ENCODE measurements at regions not wholly inside any gene's neighbourhood (a gene's known extent, or its start where the extent isn't known, plus 50 kb on each side); places are given as distances from the start of the nearest gene placed in this dataset.
"Not testable (repeated sequence)": the region's sequence is repeated elsewhere in the genome, so short reads cannot be mapped to it uniquely, and the experiment has no call there.

DNA sequence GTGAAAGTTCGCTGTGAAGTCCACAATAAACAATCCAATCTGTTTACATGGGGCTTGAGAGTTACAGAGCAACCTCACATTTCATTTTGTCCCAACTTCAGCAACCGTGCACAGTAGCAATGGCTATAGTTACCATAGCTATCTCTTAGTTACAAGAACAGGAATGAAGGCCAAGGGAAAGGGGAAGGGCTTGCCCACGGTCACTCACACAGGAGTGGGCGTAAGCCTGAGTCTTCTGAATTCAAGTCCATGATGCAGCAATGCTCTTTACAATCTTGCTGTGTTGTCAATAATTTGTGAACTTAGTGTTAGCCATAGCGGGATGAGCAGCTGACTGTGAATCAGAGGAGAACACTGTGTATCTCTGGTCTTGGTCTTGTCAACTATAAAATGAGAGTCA is 102.9 kb downstream of the ADAMTS15 start:
- DNase-seq = no peak

DNA sequence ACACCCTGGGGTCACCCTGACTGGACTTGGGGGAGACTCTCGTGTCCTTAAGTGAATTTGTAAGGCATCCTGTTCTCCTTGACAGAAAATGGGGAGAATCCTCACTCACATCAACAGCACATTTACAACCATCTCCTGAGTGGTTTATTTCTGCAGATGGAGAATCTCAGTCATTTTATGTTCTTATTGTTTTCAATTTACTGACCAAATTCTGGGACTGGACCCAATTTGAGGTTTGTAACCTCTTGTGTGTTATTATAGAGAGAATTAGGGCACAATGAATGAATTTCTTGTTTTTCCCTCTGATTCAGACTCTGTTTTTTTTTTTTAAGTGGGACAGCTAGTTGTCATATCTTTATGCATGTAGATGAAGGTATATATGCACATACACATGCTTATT is 104.9 kb downstream of the ADAMTS15 start:
- DNase-seq = no peak

DNA sequence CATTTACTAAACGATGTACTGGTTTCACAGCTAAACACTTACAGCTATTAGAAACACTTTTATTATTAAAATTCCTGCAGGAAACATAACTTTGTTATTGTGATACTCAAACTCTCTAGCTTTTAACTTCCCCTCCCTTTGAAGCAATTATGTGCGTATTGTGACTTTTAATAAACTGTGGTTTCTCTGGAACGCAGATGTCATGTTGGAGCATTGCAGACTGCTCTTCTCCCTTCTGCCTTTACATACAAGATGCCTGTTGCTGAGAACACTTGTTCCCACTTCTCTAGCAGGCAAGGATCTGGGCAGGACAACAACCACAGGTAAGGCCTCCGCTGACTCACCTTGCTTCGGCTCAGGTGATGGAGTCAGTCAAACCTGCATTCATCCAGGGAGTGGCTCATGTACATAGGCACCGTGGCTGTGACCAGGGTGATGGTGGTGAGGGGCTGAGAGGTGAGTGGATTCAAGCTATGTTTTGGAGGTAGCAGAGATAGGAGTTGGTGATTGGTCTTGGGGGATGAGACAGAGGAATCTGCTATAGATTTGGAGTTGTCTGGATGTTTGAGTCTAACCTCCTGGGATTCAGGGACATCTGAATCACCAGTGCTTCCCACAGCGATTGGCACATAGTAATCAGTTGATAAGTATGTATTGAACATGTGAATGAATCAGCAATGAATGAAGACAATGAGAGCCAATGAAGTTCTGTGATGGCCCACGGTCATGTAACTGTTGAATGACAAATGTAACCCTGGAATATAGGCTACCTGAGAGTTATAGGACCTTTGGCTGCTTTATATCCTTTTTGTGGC is 106.0 kb downstream of the ADAMTS15 start:
- DNase-seq = no peak

DNA sequence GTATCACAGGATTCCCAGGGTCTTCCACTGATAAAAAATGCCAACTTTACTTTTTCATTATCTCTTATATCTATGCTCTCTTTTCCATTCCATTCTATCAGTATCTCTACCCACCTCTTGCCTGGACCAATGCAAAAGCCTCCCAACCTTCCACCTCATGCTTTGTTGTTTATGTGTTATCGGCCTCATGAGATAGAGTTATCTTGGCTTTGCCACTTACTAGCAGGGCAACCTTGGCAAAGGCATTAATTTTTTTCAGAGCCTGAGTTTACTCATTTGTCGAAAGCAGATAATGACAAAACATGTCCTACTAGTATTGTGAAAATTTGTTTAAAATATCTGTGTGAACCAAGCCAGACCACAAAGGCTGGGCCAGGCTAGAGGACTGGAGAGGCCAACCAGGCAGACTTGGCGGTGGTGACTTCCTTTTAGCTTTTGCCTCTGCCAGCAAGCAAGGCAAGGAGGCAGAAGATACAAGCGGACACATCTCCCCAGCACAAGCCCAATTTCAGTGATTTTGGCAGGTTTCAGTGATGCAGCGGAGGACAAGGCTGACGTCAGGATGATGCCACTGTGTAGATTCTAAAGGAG is 106.9 kb downstream of the ADAMTS15 start:
- DNase-seq = no peak

DNA sequence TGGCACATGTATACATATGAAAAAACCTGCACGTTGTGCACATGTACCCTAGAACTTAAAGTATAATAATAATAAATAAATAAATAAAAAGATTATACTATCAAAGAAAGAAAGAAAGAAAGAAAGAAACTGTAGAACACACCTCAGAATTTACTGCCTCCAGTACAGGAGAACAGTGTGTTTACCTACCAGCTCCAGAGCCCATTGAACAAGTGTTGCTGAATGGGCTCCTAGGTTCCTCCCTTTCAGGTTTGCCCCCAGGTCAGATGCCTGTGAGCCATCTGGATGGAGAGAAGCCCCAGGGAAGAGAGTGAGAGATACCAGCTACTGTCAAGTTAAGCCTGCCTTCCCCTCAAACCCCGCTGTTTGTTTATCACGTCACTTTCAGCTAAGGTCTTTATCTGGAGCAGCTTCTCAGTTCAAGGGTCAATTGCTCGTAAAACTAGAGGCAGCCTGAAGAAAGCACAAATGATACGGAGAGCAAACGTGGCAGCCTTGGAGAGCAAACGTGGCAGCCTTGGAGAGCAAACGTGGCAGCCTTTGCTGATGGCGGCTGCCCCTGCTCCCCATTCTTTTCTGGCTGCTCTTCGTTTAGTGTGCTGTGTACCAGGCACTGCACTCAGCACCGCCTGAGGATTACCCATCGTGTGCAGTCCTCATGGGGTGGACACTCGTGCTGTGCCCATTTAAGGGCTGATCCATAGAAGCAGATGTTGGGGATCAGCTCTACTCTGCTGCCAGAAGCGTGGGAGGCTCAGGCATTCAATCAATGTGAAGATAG is 111.7 kb downstream of the ADAMTS15 start:
- DNase-seq = no peak

DNA sequence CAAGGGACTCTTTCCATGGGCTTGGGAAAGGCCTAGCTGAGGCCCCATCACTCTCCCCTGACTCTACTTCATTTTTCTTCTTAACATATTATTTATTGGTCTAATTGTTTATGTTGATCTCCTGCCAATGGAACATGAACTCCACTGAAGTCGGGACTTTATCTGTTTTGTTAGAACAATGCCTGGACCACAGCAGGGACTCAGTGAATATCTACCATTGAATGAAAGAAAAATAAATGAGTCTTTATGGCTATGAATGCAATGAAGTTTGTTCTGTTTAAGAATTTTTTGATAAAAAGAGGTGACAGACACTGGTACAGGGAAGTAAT is 112.3 kb downstream of the ADAMTS15 start:
- no peak for DNase-seq

DNA sequence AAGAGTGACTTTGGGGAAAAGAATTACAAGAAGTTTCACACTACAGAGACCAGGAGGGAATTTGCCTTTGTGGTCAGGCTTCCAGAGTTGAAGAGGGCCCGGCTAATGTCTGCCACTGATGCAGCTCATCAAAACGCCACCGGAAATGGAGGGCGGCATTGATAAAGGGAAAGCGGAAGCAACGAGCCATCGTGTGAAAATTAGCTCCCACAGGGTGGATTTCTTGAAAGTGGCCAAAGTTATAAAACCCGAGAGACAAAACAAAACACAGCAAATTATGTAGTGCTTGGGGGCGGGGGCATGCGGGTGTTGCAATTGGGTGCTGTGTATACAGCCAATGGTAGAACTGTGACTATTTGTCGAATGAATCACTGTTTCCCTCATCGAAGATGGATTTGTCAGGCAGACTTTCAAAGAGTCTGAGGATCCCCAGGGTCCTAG is 113.0 kb downstream of the ADAMTS15 start:
- DNase-seq = no peak

DNA sequence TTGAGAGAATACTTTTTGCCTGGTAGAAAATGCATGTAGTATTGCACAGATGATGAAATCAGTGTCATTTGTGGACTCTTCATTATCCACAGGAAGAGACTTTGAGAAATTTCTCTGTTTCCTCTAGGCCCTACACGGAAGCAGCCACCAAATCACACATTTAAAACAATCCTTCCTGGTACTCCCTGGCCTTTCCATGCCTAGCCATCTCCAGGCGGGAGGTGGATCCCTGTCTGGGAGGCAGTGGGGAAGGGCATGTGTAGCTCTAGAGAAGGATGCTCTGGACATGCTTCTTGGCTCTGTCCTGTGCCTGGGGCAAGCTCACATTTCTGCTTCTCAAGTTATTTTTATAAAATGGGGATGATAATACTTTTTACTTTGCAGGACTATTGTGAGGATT is 114.1 kb downstream of the ADAMTS15 start:
- DNase-seq = no peak

DNA sequence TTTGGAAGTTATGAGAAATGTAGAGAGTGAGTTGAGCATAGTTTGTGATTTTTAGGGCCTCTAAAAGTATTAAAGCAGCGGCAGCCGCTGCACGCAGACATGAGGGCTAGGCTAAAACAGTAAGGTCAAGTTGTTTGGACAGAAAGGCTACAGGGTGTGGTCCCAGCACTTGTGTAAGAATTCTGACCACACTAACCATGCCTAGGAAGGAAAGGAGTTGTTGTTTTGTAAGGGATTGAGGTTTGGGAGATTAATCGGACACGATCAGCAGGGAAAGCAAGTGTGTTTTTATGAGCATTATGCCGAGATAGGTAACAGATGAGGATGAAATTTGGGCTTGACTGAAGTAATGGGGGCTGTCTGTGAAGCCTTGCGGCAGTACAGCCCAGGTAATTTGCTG is 117.9 kb downstream of the ADAMTS15 start:
- DNase-seq = not testable (repeated sequence)

DNA sequence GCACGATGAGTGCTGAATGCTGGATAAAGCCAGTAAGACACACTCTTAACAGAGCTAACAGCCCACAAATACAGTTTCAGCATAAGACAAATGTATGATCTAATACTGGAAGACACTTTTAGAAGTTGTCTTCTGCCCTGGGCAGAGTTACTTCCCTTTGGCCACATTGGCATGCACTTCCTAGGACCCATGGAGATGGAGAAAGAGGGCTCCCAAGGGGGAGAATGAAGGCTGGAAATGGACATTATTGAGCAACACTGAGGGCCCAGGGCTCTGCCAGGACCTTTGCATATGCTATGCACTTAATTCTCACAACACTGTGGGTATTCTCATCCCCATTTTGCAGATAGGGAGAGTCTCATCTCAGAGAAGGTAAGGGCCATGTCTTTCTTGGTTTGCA is 123.1 kb downstream of the ADAMTS15 start:
- DNase-seq = no peak

DNA sequence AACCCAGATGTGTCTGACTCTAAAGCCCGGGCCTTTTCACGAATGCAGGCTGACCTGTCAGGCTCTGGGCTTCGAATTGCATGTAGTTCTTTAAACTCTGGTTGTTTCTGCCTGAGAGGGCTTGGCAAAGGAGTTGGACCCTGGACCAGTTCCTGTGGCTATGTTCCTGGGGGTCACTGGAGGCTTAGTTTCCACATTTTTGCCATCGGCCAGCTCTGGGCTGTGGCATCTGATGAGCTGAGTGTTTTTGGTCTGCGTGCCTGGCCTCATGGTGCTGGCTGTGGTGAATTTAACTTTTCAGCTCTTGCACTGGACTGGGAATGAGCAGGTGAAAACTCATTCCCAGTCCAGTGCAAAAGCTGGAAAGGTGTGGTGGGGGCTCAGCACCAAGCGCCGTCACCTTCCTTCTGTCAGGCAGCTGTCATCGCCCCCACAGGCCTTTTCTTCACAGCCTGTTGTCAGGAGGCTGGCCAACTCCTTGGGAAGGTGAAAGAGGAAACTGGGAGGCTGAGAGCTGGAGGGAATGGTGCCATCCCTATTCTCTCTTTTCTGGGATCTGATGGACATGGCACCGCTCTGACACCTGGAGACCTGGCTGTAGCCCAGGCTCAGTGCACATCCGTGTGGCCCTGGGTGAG is 123.6 kb downstream of the ADAMTS15 start:
- no peak for DNase-seq

DNA sequence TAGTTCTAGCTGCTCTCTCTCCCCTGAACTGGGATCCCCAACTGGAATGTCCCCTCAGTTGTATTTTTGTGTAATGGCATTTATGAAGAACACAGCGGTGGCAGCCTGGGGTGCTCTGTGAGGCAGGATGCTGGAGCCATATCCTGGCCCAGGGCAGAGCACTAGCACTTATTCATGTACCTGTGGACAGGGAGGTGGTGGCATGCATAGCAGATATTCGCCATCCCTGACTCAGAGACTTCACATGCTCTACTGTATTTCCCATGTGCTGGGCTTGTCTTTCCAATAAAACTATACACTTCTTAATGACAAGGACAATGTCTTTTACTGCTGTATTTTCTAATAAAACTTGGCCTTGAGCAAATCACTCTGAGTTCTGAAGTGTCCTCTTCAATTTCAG is 125.3 kb downstream of the ADAMTS15 start:
- DNase-seq = no peak

DNA sequence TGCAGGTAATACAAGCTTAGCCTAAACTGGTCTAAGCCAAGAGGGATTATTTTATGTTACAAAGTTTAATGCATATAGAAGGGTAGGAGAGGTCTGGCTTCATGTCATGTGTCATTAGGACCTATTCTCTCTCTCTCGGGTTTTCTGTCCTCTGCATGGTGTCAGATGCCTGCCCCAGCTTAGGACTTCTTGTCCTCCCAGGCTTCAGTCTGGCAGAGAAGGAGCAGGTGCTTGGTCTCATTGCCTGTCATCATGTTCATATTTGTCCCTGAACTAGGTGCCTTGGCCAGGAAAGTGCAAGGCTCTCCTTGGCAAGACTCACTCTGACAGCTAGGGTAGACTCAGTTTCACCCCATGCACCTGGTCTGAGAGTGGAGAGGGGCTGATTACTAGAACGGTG is 126.3 kb downstream of the ADAMTS15 start:
- no peak for DNase-seq

DNA sequence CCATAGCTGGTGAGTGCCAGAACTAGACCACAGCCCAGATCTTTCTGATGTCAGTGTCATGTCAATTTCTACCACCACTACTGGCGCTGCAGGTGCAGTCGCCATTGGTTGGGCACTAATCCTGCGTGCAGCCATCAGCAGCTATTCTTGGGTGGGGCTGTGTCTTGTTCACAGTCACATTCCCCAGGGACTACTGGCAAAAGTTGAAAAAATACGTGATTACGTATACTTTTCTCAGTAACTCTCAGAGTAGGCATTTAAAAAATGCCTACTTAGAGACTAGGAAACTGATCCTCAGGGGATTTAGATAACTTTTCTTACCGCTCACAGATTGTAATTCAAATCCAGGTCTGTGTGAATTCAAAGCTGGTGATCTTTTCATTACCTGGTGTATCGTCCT is 127.7 kb downstream of the ADAMTS15 start:
- DNase-seq = no peak

DNA sequence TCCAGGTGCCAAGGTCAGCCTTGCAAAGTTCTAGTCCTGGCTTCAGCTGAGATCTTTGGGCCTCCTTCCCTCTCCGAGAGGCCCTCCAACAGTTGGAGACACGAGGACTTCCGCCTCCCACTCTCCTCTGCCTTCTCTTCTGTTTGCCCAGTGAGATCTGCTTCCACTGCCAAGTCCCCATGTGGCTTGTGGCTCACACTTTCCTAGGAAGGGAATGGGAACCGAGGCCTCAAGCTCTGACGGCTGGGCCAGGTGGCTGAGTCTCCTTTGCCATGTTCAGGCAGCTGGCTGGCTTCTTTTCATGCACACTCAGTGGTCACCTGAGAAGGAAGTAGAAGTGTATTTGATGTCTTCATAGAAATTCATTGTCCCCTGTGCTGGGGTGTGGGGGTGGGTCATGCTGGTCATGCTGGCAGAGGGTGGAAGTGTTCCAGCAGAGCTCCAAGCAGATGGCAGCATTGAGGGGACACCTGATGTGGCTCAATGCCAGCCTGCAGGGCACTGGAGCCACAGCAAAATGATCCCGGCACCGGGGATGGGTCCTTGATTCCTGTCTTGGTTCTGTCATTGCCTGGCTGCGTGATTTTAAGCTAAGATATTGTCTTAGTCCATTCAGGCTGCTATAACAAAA is 130.4 kb downstream of the ADAMTS15 start:
- no peak for DNase-seq

DNA sequence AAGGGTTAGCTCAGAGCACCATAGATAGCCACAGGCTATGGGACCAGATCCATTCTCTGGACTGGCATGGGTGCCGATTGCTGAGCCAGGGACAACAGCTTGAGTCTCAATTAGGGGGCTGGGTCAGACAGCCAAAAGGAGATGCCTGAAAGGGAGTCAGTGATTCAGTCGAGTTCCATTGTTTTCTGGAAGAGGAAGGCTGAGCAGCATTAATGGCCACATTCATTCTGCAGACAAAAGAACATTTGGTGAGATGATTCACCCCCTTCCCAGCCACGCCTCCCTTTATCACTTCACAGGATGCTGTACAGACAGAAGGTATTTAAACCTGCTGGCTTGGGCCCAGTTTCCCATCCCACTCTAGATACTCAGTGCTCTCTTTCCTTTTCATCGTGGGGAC is 131.9 kb downstream of the ADAMTS15 start:
- no peak for DNase-seq

DNA sequence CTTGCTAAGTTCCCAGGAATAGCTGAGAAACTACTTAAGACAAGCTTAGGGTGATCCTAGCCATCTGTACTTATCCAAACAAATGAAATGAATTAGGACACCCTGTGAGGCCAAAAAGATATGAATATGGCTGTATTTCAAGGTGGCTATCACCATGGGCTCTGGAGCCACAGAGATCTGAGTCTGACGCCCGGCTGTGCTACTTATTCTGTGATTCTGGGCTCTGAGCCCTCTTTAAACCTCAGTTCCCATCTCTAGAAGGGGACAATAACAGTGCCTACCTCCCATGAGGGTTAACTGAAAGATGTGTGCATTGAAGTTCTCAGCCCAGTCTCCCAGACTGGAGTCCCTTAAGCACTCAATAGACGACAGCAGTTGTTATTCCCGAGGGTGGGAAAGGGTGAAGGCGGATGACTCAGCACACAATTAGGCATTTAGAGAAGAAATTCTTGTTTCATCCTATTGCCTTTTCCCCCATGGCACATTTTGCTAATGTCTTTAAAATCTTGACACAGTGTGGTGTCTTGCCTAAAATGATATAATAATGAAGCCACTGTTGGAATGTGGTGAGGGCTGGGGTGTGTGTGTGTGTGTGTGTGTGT is 132.5 kb downstream of the ADAMTS15 start:
- DNase-seq = no peak

DNA sequence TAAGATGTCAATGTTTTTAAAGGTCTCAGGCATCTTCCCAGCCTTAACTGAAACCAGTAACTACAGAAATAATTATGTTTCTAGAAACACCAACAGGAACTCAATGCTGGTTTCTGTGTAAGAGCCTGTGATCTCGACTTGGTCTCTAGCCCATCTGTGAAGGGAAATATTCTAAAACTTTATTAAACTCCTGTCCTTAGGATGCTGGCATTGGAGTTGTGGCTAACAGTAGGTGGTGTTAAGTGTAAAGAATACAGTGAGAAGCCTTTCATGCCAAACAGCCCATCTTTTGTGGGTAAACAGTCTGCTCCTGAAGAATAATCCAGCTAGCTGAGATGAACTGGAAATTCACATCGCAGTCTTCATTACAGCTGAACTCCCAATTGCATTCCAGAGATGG is 133.2 kb downstream of the ADAMTS15 start:
- DNase-seq = no peak

DNA sequence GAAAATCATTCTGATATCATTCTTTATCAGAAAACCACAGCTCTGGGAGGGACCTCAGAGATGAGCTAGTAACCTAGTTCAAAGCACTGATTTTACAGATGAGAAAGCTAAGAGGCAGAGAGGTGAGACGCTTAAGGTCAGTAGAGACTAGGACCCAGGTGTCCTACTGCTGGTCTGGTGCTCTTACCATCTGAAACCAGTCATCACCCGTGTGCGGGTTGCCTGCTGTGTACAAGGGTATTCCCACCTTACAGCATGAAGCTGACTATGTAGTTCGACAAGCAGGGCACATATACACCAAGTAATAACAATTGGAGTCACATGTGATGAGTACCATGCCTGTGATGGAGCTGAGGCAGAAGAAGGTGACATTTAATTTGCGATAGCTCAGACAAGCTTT is 133.7 kb downstream of the ADAMTS15 start:
- DNase-seq = no peak

DNA sequence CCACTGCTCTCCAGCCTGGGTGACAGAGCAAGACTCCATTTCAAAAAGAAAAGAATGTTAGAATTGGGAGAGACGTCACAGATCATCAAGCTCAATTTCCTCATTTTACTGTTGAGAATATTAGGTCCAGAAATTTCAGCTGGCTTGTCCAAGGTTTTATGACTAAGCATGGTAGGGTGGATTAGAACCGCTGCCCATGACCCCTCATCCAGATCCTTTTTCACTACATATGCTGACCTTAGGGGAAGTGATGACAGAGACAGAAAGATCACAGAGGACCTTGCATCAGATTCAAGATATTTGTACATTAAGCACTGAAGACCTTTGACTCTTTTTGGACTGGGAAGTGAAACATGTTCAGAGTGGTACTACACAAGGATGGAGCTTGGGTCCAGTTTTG is 134.5 kb downstream of the ADAMTS15 start:
- no peak for DNase-seq

DNA sequence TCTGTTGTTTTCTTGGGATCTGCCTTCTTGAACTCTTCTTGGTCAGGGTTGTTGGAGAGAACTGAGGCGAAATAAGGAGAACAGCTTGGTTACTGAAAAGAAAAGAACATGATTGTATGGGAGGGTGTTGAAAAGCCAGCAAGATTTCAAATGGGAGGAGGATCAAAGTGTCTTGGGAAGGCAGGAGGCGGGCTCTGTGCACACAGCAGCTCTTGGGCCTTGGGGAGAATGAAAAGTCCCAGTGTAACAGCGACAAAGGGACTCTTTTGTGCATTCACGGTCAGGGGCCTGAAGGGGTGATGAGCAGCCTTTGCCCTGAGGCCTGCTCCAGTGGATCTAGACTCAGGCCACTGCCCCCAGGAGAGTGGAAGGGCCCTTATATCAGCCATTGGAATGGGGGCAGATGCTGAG is 135.4 kb downstream of the ADAMTS15 start:
- no peak for DNase-seq

DNA sequence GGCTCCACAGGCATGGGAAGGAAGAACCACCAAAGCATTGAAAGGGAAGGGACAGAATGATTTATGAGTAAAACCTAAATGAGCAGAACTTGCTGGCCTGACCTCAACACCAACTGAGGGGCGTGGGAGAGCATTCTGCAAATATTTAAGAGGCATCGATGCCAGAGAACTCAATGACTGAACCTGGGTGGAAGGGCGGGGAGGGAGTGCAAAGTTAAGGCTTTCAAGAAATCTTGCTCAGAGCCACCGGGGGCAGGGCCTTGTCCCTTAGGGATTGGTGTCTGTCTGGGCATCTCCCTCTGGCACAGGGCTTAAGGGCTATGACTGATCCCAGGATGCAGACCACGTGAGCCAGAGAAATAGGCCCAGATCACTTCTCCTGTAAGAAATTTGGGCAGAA is 137.1 kb downstream of the ADAMTS15 start:
- DNase-seq = no peak

DNA sequence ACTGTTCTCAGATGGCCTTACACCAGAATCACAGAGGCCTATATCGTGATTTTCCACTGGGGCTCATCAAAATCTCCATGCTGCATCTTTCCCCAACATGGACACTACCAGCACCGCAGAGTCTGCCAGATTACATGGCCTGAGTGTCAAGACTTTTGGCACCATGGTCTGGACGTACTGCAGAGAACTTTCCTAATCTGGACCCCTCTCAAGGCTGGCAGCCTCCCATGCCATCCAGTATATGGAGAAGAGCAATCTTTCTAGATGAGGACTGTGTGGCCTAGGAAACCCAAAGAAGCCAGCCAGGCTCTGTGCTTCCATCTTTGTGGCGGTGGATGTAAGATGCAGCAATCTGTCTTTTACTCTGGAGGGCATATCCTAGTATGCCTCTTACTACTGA is 139.2 kb downstream of the ADAMTS15 start:
- DNase-seq = no peak
